Right renal cortex interstitium (tissue), 3 donors: ENCODE measurements at regions not wholly inside any gene's neighbourhood (a gene's known extent, or its start where the extent isn't known, plus 50 kb on each side); places are given as distances from the start of the nearest gene placed in this dataset.
"Not testable (repeated sequence)": the region's sequence is repeated elsewhere in the genome, so short reads cannot be mapped to it uniquely, and the experiment has no call there.

Experiments
- DNase-seq, 3 donors: peaks; one replicate each; pipeline ENCODE4 v3.0.0-alpha.2; 2013; ENCODE audit warnings: low read depth in 3 of 3, low spot score in 2 of 3

DNA sequence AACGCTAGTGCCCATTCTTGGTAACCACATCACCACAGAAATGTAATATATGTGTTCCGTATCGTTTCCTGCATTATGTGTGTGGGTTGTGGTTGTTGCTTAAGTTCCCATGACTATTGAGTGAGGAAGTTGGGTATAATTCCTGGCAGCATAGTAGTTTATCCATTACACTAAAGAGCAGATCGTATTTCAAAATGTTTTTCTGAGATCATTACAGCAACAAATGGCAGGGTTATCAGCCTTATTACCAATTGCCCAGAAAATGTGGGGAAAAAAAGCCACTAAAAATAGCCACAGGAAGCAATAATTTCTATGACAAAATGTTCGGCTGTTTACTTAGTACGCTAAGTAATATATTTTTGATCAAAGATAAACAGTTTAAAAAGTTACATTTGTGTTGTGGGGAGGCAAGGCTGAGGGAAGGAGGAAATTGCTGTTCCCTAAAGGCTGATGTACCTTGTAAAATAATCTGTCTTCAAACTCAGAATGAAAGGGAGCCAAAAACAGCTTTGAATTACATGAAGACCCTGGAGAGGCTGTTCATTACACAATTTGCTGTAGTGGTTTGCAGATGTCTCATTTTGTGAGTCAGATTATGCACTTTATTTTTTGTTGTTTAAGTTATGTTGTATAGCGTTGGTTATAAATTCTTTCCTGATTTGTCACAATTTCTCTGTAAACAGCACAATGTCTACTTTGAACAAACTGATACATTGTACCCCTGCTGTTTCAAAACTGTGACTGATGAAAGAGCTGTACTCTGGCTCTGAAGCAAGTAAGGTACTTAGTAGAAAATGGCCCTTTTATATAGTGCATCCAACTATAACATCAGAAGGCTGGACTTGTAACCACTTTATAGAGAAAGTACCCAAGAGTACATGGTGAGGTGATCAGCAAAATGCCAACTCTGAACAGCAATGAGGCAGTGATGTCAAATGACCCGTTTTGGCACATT lies 1028.5 kb downstream of the NR2F1-AS1 start:
- no peak for DNase-seq

DNA sequence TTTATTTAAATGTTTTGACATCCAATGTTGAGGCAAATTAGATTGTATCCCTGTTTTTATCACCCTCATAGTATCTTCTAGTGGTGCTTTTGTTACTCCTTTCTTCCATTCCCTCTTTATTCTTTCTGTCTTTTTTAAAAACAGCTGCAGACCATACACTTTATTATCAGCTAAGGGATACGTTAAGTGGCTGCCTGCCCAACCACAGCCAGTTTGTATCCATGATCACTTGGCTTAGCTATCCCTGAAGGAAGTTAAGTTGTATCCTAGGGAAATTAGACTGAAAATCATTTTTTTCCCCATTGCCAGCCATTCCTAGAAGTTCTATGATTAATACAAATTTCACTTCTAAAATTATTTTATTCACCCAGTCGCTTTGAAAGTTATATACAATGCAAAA lies 1032.7 kb downstream of the NR2F1-AS1 start:
- DNase-seq = no peak

DNA sequence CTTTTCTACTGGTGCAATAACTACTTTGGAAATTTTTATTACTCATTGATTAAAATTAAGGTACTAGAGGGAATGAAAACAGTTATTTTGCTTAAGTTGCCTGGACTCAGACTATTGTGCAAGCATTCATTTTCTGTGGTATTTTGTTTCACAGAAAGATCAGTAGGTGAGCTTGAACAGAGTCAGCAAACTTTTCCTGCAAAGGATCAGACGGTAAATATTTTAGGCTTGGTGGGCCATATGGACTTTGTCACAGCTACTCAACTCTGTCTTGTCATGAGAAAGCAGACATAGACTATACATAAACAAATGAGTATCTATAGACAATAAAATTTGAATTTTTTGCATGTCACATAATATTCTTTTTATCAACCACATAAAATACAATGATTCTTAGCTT lies 1036.4 kb downstream of the NR2F1-AS1 start:
- no peak for DNase-seq

- DNase-seq = no peak
Observed at GRCh38 chr5:92544036-92544435, 1037.0 kb downstream of the NR2F1-AS1 start.

DNA sequence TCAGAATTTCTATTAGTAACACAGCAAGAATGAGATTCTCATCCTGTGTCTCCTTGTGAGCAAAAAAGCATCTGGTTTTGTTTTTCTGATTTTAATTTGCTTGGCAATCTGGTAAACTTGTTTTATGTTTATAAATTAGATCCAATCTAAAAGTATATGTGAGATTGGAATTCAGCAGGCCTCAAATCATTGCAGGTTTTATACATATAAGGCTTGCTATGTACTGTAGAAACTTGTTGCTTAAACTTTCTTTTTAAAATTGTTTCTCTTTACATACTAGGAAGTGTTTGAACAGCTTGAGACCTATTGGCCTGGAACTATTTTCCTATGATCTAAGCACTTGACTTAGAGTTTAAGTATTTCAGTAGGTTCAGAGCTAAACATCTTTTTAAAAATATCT lies 1037.8 kb downstream of the NR2F1-AS1 start:
- no peak for DNase-seq

GRCh38 chr5:92542017-92542416 lies 1039.0 kb downstream of the NR2F1-AS1 start:
- DNase-seq = not testable (repeated sequence)

DNA sequence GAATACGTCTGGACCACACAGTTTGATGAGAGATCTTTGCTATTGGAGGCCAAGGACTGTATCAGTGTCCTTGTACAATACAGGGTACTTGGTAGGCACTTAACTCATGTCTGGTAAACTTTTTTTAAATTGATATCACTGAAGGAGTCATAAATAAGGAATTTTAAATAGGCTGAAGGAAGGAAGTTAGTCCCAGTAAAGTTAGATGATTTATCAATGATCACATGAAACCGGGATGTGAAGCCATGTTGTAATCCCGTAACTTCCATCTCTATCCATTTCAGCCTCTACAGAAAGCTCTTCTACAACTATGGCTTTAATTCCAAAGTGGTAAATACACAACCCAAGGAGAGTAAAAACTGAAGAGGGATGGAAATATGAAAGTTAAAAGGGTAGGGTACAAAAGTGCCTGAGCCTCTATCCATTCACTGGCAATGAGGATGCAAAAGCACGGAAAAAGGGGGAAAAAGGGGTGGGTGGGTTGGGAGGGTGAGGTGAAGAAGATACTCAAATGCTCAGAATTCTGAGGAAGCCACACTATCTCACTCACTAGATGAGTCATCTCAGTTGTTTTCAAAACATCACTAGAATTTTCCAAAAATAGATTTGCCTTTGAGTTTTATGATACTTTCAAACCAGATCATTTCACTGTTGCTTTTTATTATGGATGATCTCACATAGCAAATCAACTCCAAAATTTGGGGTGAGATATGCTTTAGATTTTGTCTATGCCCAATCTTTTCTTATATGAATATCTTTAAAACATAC lies 1053.5 kb downstream of the NR2F1-AS1 start:
- DNase-seq = no peak

DNA sequence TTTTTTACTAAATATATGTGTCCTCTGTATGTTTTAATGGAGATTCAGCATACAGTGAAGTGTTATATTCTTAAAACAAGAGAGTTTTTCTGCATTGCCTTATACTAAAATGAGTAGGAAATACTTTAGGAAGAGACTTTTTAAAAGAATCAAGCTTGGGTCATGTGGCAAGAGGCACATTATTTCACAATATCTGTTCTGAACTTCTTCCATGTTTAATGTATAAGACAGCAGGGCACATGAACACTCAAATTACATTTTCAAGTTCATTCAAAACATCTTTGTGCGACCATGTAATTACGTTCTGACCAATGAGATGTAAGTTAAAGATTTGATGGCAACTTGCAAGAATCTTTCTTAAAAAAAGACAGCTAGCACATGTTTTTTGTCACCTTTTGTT lies 1055.9 kb downstream of the NR2F1-AS1 start:
- DNase-seq = no peak

DNA sequence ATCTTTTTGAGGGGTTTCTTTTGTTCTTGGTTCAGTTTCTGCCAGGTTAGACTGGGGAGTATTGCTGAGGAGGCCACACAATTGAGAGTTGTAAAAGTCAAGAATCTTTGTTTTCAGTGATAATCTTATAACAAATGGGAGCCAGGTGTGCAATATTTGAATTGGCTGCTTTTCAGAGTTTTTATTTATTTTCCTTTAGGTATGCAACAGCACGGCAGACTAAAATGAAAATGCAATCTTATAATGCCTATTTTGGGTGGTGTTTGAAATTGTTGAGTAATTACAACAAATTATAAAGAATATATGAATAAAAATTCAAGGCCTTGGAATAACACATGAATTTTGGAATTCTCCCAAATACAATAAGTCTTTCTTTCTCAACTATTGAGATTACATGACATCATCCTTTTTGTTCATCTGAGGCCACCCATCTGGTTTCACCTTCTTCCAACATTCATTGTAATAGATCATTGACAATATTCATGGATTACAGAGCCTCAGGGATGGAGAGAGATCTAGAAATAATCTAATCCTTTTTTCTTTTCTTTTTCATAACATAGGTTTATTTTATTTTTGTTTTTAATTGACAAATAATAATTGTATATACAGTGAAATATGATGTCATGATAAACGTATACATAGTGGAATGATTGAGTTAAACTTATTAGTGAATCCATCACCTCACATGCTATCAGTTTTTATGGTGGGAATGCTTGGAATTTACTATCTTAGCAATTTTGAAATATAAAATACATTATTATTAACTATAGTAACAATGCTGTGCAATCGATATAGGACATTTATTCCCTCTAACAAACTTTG lies 1061.0 kb downstream of the NR2F1-AS1 start:
- DNase-seq = no peak

- DNase-seq = no peak
Observed at GRCh38 chr5:92518318-92518904, 1062.6 kb downstream of the NR2F1-AS1 start.

- DNase-seq = no peak
Observed at GRCh38 chr5:92514896-92515295, 1066.1 kb downstream of the NR2F1-AS1 start.

DNA sequence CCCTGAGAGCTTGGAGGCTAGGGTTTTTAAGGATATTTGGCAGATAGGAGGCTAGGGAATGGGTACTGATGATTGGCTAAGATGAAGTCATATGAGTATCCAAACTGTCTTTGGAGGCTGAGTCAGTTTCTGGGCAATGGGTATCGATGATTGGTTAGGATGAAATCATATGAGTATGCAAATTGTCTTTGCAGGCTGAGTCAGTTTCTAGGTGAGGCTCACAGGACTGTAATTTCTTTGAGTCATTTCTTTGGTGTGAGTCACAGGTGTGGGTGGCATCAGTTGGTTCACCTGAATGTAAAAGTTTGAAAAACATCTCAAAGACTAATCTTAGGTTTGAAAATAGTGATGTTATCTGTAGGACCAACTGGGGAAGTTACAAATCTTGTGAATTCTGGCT lies 1068.0 kb downstream of the NR2F1-AS1 start:
- no peak for DNase-seq

- DNase-seq = no peak
Observed at GRCh38 chr5:92508271-92508670, 1072.7 kb downstream of the NR2F1-AS1 start.

DNA sequence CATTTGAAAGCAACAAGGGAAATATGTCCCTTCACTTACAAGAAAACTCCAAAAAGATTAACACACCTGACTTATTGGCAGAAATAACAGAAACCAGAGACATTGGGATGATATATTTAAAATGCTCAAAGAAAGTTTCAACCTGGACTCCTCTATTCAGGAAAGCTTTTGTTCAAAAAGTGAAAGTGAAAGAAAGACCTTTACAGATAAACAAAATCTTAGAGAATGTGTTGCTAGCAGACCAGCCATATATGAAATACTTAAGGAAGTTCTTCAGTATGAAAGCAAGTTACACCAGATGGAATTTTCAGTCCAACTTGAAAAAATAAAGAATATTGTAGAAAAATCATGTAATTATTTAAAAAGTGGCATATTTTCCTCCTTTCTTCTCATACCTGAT lies 1075.1 kb downstream of the NR2F1-AS1 start:
- DNase-seq = no peak

DNA sequence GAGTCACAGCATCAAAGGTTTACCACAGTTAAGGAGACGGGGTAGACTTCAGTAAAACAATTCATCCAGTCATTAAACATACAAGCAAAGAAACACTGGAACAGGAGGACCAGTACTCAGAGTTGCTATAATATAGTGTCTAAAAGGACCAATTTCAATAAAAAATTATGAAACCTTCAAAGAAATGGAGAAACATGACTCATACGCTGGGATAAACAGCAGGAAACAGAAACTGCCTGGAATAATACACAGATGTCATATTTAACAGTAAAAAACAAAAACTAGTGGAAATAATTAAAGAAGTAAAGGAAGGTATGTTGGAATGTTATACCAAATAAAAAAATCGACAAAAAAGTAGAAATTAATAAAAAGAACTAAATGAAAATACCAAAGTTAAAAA lies 1075.9 kb downstream of the NR2F1-AS1 start:
- no peak for DNase-seq

- DNase-seq = no peak
Observed at GRCh38 chr5:92504346-92504745, 1076.7 kb downstream of the NR2F1-AS1 start.

DNA sequence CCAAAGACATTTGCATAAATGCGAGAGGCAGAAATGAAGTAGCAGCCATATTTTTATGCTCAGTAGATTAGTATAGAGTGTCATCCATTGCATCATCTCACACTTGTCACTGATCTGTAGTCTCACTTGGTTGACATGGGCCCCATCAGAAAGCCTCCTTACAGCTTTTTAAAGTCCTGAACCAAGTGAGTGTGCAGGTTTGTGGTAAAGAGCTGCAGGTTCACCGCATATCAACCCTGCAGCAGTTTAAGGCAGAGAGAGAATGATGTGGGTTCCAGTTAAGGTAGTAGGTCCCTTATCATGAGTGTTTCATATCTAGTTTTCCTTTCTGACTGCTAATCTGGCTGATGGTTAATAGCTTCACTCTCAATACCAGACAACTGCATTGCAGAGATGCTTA lies 1080.3 kb downstream of the NR2F1-AS1 start:
- DNase-seq = no peak

- DNase-seq = no peak
Observed at GRCh38 chr5:92496545-92496944, 1084.5 kb downstream of the NR2F1-AS1 start.

GRCh38 chr5:92494508-92494907 lies 1086.5 kb downstream of the NR2F1-AS1 start:
- no peak for DNase-seq

- no peak for DNase-seq
Observed at GRCh38 chr5:92492908-92493307, 1088.1 kb downstream of the NR2F1-AS1 start.

GRCh38 chr5:92484484-92484883 lies 1096.5 kb downstream of the NR2F1-AS1 start:
- no peak for DNase-seq
